Liver (tissue), 3 donors: ENCODE measurements at regions not wholly inside any gene's neighbourhood (a gene's known extent, or its start where the extent isn't known, plus 50 kb on each side); places are given as distances from the start of the nearest gene placed in this dataset.

Experiments used
- ATF3 ChIP-seq: IDR thresholded peaks from 2 replicates; pipeline ENCODE4 v1.6.1; 2016; ENCODE audit warnings: antibody characterized with exemption
- EGR1 ChIP-seq, 2 donors: IDR thresholded peaks; 2 replicates each; pipeline ENCODE4 v1.6.1; 2016 to 2018; ENCODE audit warnings: antibody characterized with exemption in 2 of 2, low read depth in 2 of 2
- FOXA1 ChIP-seq: IDR thresholded peaks from 2 replicates; pipeline ENCODE4 v1.6.1; 2016; ENCODE audit warnings: antibody characterized with exemption
- GABPA ChIP-seq, 2 donors: IDR thresholded peaks in 1 of 2; conservative IDR thresholded peaks in 1 of 2; 2 replicates each; pipeline ENCODE4 v1.6.1; 2016; ENCODE audit warnings: antibody characterized with exemption in 2 of 2, mild to moderate bottlenecking in 1 of 2, moderate library complexity in 1 of 2
- HNF4A ChIP-seq, 2 donors: conservative IDR thresholded peaks; 2 replicates each; pipeline ENCODE4 v1.6.1; 2016; ENCODE audit warnings: antibody characterized with exemption in 2 of 2, mild to moderate bottlenecking in 2 of 2
- JUND ChIP-seq, 2 donors: IDR thresholded peaks; 2 replicates each; pipeline ENCODE4 v1.6.1; 2016; ENCODE audit warnings: antibody characterized with exemption in 2 of 2
- RAD21 ChIP-seq, 2 donors: IDR thresholded peaks; 2 replicates each; pipeline ENCODE4 v1.6.1; 2016; ENCODE audit warnings: antibody characterized with exemption in 2 of 2, mild to moderate bottlenecking in 2 of 2
- SP1 ChIP-seq: IDR thresholded peaks from 2 replicates; pipeline ENCODE4 v1.6.1; 2018; ENCODE audit warnings: antibody characterized with exemption, mild to moderate bottlenecking
- TAF1 ChIP-seq: conservative IDR thresholded peaks from 2 replicates; pipeline ENCODE4 v1.6.1; 2016; ENCODE audit warnings: antibody characterized with exemption, mild to moderate bottlenecking
- YY1 ChIP-seq: IDR thresholded peaks from 2 replicates; pipeline ENCODE4 v1.6.1; 2016; ENCODE audit warnings: antibody characterized with exemption, mild to moderate bottlenecking
- TF ChIP-seq, protein P1 (sequence below): fragments of 150-350 bp; IDR thresholded peaks from 2 replicates; pipeline ENCODE4 v1.5.1; 2017; ENCODE audit warnings: improper control_type of control experiment, low read depth, low read length; ENCODE audit not compliant: missing input control
- TF ChIP-seq, protein P2 (sequence below): IDR thresholded peaks from 2 replicates; pipeline ENCODE4 v1.6.1; 2016; ENCODE audit warnings: antibody characterized with exemption, mild to moderate bottlenecking
- TF ChIP-seq, protein P3 (sequence below): IDR thresholded peaks from 2 replicates; pipeline ENCODE4 v1.6.1; 2016; ENCODE audit warnings: antibody characterized with exemption
- donor health status: healthy.
- donor health status: healthy.

- TF ChIP-seq, protein P1, sequence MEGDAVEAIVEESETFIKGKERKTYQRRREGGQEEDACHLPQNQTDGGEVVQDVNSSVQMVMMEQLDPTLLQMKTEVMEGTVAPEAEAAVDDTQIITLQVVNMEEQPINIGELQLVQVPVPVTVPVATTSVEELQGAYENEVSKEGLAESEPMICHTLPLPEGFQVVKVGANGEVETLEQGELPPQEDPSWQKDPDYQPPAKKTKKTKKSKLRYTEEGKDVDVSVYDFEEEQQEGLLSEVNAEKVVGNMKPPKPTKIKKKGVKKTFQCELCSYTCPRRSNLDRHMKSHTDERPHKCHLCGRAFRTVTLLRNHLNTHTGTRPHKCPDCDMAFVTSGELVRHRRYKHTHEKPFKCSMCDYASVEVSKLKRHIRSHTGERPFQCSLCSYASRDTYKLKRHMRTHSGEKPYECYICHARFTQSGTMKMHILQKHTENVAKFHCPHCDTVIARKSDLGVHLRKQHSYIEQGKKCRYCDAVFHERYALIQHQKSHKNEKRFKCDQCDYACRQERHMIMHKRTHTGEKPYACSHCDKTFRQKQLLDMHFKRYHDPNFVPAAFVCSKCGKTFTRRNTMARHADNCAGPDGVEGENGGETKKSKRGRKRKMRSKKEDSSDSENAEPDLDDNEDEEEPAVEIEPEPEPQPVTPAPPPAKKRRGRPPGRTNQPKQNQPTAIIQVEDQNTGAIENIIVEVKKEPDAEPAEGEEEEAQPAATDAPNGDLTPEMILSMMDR: peak; percentile 44
- peak; percentile 65 to 67 for TF ChIP-seq RAD21 (IDR thresholded peaks at IDR 0.05)
- no peak for TF ChIP-seq ATF3
- no peak for TF ChIP-seq SP1
- no peak for TF ChIP-seq JUND (IDR thresholded peaks at IDR 0.05)
- no peak for TF ChIP-seq TAF1
- TF ChIP-seq, protein P2, sequence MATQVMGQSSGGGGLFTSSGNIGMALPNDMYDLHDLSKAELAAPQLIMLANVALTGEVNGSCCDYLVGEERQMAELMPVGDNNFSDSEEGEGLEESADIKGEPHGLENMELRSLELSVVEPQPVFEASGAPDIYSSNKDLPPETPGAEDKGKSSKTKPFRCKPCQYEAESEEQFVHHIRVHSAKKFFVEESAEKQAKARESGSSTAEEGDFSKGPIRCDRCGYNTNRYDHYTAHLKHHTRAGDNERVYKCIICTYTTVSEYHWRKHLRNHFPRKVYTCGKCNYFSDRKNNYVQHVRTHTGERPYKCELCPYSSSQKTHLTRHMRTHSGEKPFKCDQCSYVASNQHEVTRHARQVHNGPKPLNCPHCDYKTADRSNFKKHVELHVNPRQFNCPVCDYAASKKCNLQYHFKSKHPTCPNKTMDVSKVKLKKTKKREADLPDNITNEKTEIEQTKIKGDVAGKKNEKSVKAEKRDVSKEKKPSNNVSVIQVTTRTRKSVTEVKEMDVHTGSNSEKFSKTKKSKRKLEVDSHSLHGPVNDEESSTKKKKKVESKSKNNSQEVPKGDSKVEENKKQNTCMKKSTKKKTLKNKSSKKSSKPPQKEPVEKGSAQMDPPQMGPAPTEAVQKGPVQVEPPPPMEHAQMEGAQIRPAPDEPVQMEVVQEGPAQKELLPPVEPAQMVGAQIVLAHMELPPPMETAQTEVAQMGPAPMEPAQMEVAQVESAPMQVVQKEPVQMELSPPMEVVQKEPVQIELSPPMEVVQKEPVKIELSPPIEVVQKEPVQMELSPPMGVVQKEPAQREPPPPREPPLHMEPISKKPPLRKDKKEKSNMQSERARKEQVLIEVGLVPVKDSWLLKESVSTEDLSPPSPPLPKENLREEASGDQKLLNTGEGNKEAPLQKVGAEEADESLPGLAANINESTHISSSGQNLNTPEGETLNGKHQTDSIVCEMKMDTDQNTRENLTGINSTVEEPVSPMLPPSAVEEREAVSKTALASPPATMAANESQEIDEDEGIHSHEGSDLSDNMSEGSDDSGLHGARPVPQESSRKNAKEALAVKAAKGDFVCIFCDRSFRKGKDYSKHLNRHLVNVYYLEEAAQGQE: no peak
- no peak for TF ChIP-seq GABPA (IDR thresholded peaks at IDR 0.05 in 1 of 2, conservative IDR thresholded peaks at IDR 0.05 in 1 of 2)
- TF ChIP-seq EGR1 (IDR thresholded peaks at IDR 0.05; ENCODE audit: low read depth in 2 of 2): no peak
- TF ChIP-seq HNF4A (conservative IDR thresholded peaks at IDR 0.05): no peak
- no peak for TF ChIP-seq FOXA1
- TF ChIP-seq YY1: no peak
- TF ChIP-seq, protein P3, sequence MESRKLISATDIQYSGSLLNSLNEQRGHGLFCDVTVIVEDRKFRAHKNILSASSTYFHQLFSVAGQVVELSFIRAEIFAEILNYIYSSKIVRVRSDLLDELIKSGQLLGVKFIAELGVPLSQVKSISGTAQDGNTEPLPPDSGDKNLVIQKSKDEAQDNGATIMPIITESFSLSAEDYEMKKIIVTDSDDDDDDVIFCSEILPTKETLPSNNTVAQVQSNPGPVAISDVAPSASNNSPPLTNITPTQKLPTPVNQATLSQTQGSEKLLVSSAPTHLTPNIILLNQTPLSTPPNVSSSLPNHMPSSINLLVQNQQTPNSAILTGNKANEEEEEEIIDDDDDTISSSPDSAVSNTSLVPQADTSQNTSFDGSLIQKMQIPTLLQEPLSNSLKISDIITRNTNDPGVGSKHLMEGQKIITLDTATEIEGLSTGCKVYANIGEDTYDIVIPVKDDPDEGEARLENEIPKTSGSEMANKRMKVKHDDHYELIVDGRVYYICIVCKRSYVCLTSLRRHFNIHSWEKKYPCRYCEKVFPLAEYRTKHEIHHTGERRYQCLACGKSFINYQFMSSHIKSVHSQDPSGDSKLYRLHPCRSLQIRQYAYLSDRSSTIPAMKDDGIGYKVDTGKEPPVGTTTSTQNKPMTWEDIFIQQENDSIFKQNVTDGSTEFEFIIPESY: no peak
Measured at GRCh38 chr13:93172109-93172508, 54.5 kb upstream of the GPC6 start.
